ENCODE measurements at regions not wholly inside any gene's neighbourhood (a gene's known extent, or its start where the extent isn't known, plus 50 kb on each side); places are given as distances from the start of the nearest gene placed in this dataset.
"Not testable (repeated sequence)": the region's sequence is repeated elsewhere in the genome, so short reads cannot be mapped to it uniquely, and the experiment has no call there.

- no peak for DNase-seq
Measured at GRCh38 chr14:55847766-55848165, 267.8 kb downstream of the KTN1 start.

DNA sequence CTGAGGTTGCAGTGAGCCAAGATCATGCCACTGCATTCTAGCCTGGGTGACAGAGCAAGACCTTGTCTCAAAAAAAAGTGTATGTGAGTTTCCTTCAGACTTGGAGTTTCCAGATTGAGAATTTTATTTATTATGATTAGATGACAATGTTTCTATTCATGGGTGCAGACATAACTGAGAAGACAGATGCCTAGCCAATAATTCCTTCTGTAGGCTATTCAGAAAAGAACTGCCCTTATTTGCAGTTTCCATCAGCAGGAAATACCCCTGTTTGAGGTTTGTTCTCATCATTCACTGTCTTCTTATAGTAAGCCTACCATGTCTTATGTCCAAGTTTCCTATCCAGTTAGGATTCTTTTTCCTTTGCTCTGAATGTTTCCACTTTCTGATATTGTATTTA is 269.0 kb downstream of the KTN1 start:
- no peak for DNase-seq

- DNase-seq = no peak
Measured at GRCh38 chr14:55849833-55850232, 268.4 kb upstream of the PELI2 start.

GRCh38 chr14:55850825-55851241 is 267.4 kb upstream of the PELI2 start:
- no peak for DNase-seq

- DNase-seq = no peak
Measured at GRCh38 chr14:55851301-55851700, 266.9 kb upstream of the PELI2 start.

GRCh38 chr14:55851961-55852360 is 266.2 kb upstream of the PELI2 start:
- no peak for DNase-seq

GRCh38 chr14:55855751-55856150 is 262.5 kb upstream of the PELI2 start:
- no peak for DNase-seq

GRCh38 chr14:55858604-55859003 is 259.6 kb upstream of the PELI2 start:
- DNase-seq = no peak

DNA sequence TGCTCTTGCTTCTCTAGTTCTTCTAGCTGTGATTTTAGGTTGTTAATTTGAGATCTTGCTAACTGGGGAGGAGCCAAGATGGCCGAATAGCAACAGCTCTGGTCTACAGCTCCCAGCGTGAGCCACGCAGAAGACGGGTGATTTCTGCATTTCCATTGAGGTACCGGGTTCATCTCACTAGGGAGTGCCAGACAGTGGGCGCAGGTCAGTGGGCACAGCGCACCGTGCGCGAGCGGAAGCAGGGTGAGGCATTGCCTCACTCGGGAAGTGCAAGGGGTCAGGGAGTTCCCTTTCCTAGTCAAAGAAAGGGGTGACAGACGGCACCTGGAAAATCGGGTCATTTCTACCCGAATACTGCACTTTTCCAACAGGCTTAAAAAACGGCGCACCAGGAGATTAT is 256.6 kb upstream of the PELI2 start:
- DNase-seq = not testable (repeated sequence)

- DNase-seq = no peak
Measured at GRCh38 chr14:55864890-55865655, 253.1 kb upstream of the PELI2 start.

- no peak for DNase-seq
Measured at GRCh38 chr14:55867311-55867710, 250.9 kb upstream of the PELI2 start.

DNA sequence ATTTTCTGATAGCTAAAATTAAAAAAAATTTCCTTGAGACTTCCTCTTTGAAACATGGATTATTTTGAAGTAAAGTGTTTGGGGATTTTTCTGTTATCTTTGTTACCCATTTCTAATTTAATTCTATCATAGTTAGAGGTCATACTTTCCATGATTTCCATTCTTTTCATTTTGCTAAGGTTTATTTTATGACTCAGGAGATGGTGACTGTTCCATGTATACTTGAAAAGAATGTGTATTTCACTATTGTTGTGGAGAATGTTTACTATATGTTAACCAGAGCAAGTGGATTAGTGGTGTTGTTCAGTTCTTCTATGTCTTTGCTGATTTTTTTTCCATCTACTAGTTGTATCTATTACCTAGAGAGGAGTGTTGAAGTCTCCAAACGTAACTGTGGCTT is 250.5 kb upstream of the PELI2 start:
- no peak for DNase-seq

- no peak for DNase-seq
Measured at GRCh38 chr14:55869397-55870049, 248.7 kb upstream of the PELI2 start.

DNA sequence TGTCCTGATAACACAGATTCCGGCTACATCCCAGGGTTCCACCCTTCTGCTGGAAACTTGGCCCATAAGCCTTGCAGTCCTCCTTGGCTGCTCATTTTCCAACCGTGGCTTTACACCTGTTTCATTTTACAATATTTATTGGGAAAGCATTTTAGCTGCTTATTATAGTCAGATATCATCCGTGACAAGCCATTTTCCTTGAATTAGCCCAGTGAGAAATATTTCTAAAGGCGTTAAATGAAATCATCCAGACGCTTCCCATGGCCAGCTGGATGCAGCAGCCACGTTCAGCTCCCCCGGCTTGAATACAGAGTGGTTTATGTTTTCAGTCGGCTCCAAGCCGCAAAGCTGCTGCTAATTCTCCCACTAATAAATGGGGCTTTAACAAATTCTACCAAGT is 245.0 kb upstream of the PELI2 start:
- DNase-seq = no peak

GRCh38 chr14:55874785-55875184 is 243.4 kb upstream of the PELI2 start:
- DNase-seq = no peak

DNA sequence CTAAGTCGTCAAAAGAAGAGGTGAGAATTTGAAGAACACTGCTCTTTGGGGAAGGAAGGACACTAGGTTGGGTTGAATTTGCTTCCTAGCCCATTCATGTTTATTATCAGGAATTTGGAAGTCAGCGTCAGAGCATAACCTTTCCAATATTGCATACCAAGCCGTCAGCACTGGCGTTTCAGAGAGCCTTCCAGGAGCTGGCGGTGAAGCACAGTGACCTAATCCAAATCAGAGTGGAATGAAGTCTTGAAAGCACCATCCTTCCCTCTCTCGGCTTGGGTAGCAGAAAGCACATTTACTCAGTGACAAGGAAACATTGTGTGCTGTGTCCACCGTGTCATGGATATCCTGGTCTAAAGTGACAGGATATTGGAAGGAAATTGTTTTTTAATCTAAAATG is 240.3 kb upstream of the PELI2 start:
- no peak for DNase-seq

GRCh38 chr14:55881577-55882241 is 236.5 kb upstream of the PELI2 start:
- no peak for DNase-seq

DNA sequence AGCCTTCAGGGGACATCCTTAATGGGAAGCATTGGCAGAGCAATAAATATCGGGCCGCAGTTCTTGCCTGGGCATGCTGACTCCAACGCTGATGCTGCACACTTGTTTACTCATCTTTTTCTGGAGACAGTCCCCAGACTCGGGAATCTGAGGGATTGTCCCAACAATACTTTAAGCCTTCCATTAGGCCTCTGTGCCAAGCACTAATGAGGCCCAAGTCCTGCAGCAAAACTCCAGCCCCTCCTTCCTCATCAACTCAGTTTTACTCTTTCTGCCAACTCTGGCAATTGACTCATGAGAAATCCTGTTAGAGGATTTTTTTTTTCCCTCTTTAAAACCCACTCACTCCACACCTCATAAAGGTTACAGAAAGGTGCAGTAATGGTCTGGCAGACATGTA is 233.4 kb upstream of the PELI2 start:
- no peak for DNase-seq

DNA sequence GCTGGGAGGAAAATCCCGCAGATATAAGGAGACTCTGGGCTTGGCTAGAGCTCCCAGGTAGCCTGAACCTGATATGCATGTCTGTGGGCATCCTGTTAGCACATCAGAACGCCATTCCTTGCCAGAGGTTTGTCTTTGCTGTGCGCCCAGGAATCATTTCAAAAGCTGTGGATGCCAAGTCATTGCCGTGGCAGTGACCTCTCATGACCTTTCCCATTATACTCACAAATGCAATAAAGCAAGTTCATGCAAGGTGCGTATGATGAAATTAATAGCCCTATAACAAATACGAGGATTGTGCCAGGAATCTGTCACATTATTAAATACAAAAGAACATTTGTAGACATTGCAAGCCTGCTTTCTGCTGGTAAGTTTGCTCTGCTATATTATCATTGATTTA is 229.1 kb upstream of the PELI2 start:
- no peak for DNase-seq

GRCh38 chr14:55891692-55892091 is 226.5 kb upstream of the PELI2 start:
- no peak for DNase-seq

DNA sequence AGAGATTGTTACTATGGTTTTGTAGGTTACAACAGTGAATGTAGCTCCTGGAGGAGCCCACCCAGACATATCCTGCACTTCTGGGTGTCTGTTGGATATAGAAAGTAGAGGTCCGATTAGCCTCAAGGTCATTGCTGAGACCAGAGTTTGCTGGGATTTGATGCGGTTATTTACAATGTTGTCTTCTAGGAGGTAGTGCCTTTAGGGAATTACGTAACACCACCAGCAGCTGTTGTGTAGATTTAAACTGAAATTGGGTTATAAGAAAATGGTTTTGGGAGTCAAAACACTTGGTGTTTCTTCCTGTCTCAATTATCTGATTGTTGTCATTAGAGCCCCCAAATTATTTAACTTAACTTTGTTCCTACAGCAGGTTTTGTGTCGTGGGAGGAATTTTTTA is 225.3 kb upstream of the PELI2 start:
- DNase-seq = no peak

GRCh38 chr14:55893705-55894104 is 224.5 kb upstream of the PELI2 start:
- no peak for DNase-seq

DNA sequence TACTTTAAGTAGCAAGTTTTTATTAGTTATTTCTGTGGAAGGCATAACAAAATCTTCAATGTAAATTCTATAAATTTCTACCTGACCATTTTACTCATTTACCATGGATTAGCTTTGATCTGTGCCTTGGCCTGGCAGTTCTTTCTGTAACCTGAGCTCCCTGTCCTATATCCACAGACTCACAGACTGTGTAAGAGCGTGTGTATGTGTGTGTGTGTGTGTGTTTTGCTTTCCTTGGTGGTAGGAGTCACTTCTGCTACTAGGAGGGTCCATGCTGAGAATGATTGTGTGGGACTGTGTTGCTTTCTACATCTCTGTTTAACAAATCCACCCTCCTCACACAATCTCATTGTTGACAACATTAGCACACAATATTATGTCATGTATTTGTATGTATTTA is 221.2 kb upstream of the PELI2 start:
- DNase-seq = no peak

DNA sequence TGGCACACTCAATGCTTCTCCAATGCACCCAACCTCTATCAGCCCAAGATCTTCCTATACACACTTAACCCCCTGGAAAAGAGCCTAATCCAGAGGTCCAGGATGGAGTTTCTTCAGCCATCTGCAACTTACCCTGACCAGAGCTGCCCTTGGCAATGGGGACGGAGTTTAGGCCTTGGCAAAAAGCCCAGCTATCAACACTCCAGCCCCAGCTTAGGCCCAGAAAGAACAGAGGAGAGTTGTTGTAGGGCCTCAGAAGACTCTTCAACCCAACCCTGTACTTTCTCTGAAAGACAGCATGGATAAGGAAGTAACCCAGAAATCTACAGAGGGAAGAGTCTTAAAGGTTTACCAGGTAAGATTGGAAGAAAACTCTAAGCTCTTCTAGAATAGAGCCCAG is 219.3 kb upstream of the PELI2 start:
- no peak for DNase-seq
